H1 (cell line): ENCODE measurements at regions not wholly inside any gene's neighbourhood (a gene's known extent, or its start where the extent isn't known, plus 50 kb on each side); places are given as distances from the start of the nearest gene placed in this dataset.
A peak's percentile ranks its signal among the peaks of the same experiment; 100 is the strongest.

ENCODE experiments used
- CTCF ChIA-PET: fragments of 300-600 bp; sonication (Branson Sonifier 250); formaldehyde crosslinking; loops from one replicate; lab custom pipeline; 2021; ENCODE audit not compliant: partially characterized antibody; lab: Charles Lee
- POLR2A ChIA-PET: fragments of 300-600 bp; sonication (Branson Sonifier 250); formaldehyde crosslinking; loops from one replicate; lab custom pipeline; 2021; ENCODE audit warnings: inconsistent platforms; ENCODE audit not compliant: partially characterized antibody; lab: Charles Lee
- DNase-seq, 2 experiments: peaks; one replicate each; pipeline versions ENCODE4 v3.0.0 to v3.0.0-alpha.2; 2010 to 2022; ENCODE audit warnings: low spot score in 2 of 2, low read depth in 1 of 2, mixed read lengths in 1 of 2
- FAIRE-seq: peaks from 2 replicates; lab custom pipeline; 2011; peaks lifted over from hg19 to GRCh38; lab: Jason Lieb, UNC
- H2AFZ ChIP-seq: 2 replicates; pipeline ENCODE4 v1.8.1; 2012; ENCODE audit warnings: low read length, inconsistent platforms
- H2AK5ac ChIP-seq: 2 replicates; pipeline ENCODE4 v1.6.1; 2013; ENCODE audit warnings: low read depth, low read length
- H2BK120ac ChIP-seq: replicated peaks from 2 replicates; pipeline ENCODE3; 2013; ENCODE audit warnings: low read depth, low read length, inconsistent platforms
- H2BK12ac ChIP-seq: 2 replicates; pipeline ENCODE4 v1.6.1; 2013; ENCODE audit warnings: low read depth, low read length
- H2BK15ac ChIP-seq: 2 replicates; pipeline ENCODE4 v1.6.1; 2013; ENCODE audit warnings: low read length
- H2BK20ac ChIP-seq: 2 replicates; pipeline ENCODE4 v1.6.1; 2013; ENCODE audit warnings: low read length
- H2BK5ac ChIP-seq: 2 replicates; pipeline ENCODE4 v1.6.1; 2013; ENCODE audit warnings: low read depth, low read length
- H3K14ac ChIP-seq: 2 replicates; pipeline ENCODE4 v1.6.1; 2013; ENCODE audit warnings: inconsistent platforms; ENCODE audit not compliant: insufficient read length
- H3K18ac ChIP-seq: 2 replicates; pipeline ENCODE4 v1.6.1; 2013; ENCODE audit warnings: low read length; ENCODE audit errors: extremely low read depth
- H3K23ac ChIP-seq: 2 replicates; pipeline ENCODE4 v1.6.1; 2013; ENCODE audit warnings: inconsistent platforms; ENCODE audit not compliant: insufficient read length
- H3K23me2 ChIP-seq: 2 replicates; pipeline ENCODE4 v1.6.1; 2013; ENCODE audit warnings: low read depth, low read length
- H3K27ac ChIP-seq: 2 replicates; pipeline ENCODE4 v1.6.1; 2011; ENCODE audit warnings: low read depth, low read length, inconsistent platforms
- H3K27me3 ChIP-seq, 4 experiments: replicated peaks in 1 of 4; 1 replicate in 1 of 4; 2 replicates in 3 of 4; pipeline versions ENCODE4 v1.6.1 to v1.8.1; 2011 to 2013; ENCODE audit warnings: low read length in 3 of 4, mild to moderate bottlenecking in 3 of 4, inconsistent platforms in 2 of 4, mixed read lengths in 2 of 4, moderate library complexity in 1 of 4; ENCODE audit not compliant: control insufficient read depth in 3 of 4, insufficient read depth in 3 of 4; ENCODE audit errors: extremely low read depth in 1 of 4
- H3K36me3 ChIP-seq, 4 experiments: 2 replicates each; pipeline versions ENCODE4 v1.6.1 to v1.8.1; 2011 to 2013; ENCODE audit warnings: mild to moderate bottlenecking in 4 of 4, low read length in 3 of 4, moderate library complexity in 2 of 4, control low read depth in 1 of 4, inconsistent platforms in 1 of 4; ENCODE audit not compliant: insufficient read depth in 4 of 4, control insufficient read depth in 2 of 4
- H3K4ac ChIP-seq: replicated peaks from 2 replicates; pipeline ENCODE3; 2013; ENCODE audit warnings: low read length, low read depth, mixed read lengths, inconsistent platforms; ENCODE audit not compliant: insufficient read length
- H3K4me1 ChIP-seq, 4 experiments: replicated peaks in 1 of 4; 1 replicate in 1 of 4; 2 replicates in 3 of 4; pipeline versions ENCODE4 v1.6.1 to v1.8.1; 2011 to 2013; ENCODE audit warnings: low read length in 3 of 4, inconsistent platforms in 2 of 4, mixed read lengths in 1 of 4; ENCODE audit not compliant: insufficient read depth in 4 of 4, control insufficient read depth in 3 of 4
- H3K4me2 ChIP-seq, 2 experiments: 2 replicates each; pipeline versions ENCODE4 v1.6.1 to v1.8.1; 2011 to 2013; ENCODE audit warnings: low read depth in 2 of 2, low read length in 2 of 2, control low read depth in 1 of 2, inconsistent platforms in 1 of 2, mild to moderate bottlenecking in 1 of 2; ENCODE audit not compliant: insufficient read depth in 1 of 2
- H3K4me3 ChIP-seq, 4 experiments: fragments of 200-600, 300-600 bp in 1 of 4; sonication (generic), shearing (Covaris generic), sonication (Bioruptor Twin) in 1 of 4; 2 replicates each; pipeline versions ENCODE4 v1.5.1 to v1.8.1; 2011 to 2016; ENCODE audit warnings: low read length in 4 of 4, low read depth in 3 of 4, control low read depth in 2 of 4, inconsistent platforms in 2 of 4, mild to moderate bottlenecking in 2 of 4, mixed read lengths in 1 of 4, moderate library complexity in 1 of 4; ENCODE audit not compliant: insufficient read depth in 2 of 4; ENCODE audit errors: extremely low read depth in 1 of 4
- H3K56ac ChIP-seq: replicated peaks from 2 replicates; pipeline ENCODE3; 2013; ENCODE audit warnings: low read depth, mild to moderate bottlenecking, mixed read lengths, low read length, inconsistent platforms; ENCODE audit not compliant: insufficient read length
- H3K79me1 ChIP-seq: 2 replicates; pipeline ENCODE4 v1.6.1; 2013; ENCODE audit warnings: low read depth, low read length, control low read depth
- H3K79me2 ChIP-seq, 2 experiments: 2 replicates each; pipeline versions ENCODE4 v1.6.1 to v1.8.1; 2012 to 2013; ENCODE audit warnings: low read length in 2 of 2, mild to moderate bottlenecking in 2 of 2, inconsistent platforms in 1 of 2; ENCODE audit not compliant: insufficient read depth in 2 of 2, control insufficient read depth in 1 of 2
- H3K9ac ChIP-seq, 4 experiments: replicated peaks in 1 of 4; 1 replicate in 1 of 4; 2 replicates in 3 of 4; pipeline versions ENCODE4 v1.6.1 to v1.8.1; 2011 to 2013; ENCODE audit warnings: low read depth in 3 of 4, low read length in 3 of 4, control low read depth in 2 of 4, mild to moderate bottlenecking in 2 of 4, moderate library complexity in 2 of 4, inconsistent platforms in 1 of 4; ENCODE audit errors: extremely low read depth in 1 of 4
- H3K9me3 ChIP-seq, 2 experiments: 2 replicates each; pipeline versions ENCODE4 v1.6.1 to v1.8.1; 2012 to 2013; ENCODE audit warnings: mild to moderate bottlenecking in 2 of 2, moderate library complexity in 2 of 2, control low read depth in 1 of 2, inconsistent platforms in 1 of 2, low read depth in 1 of 2, low read length in 1 of 2, mixed read lengths in 1 of 2; ENCODE audit not compliant: insufficient read depth in 2 of 2
- H4K20me1 ChIP-seq, 2 experiments: replicated peaks in 1 of 2; 2 replicates each; pipeline versions ENCODE3 to v1.8.1; 2011 to 2013; ENCODE audit warnings: inconsistent platforms in 2 of 2, low read length in 2 of 2, mild to moderate bottlenecking in 1 of 2; ENCODE audit not compliant: insufficient read depth in 2 of 2, control insufficient read depth in 1 of 2
- H4K5ac ChIP-seq: 2 replicates; pipeline ENCODE4 v1.6.1; 2013; ENCODE audit warnings: low read length, low read depth, mixed read lengths, inconsistent platforms; ENCODE audit not compliant: insufficient read length
- H4K8ac ChIP-seq: 2 replicates; pipeline ENCODE4 v1.8.0; 2013; ENCODE audit warnings: mild to moderate bottlenecking, moderate library complexity, low read length, inconsistent platforms; ENCODE audit not compliant: insufficient read depth; ENCODE audit errors: extremely low read depth
- H4K91ac ChIP-seq: replicated peaks from 2 replicates; pipeline ENCODE3; 2013; ENCODE audit warnings: low read length, mixed read lengths, inconsistent platforms; ENCODE audit not compliant: insufficient read length
- ATF2 ChIP-seq: IDR thresholded peaks from 2 replicates; pipeline ENCODE4 v1.6.1; 2012; ENCODE audit warnings: low read length, inconsistent platforms
- EGR1 ChIP-seq: IDR thresholded peaks from 2 replicates; pipeline ENCODE4 v1.6.1; 2011; ENCODE audit warnings: low read depth, low read length, borderline replicate concordance
- SP4 ChIP-seq: IDR thresholded peaks from 2 replicates; pipeline ENCODE4 v1.6.1; 2012; ENCODE audit warnings: low read length, inconsistent platforms
- SRF ChIP-seq: IDR thresholded peaks from 2 replicates; pipeline ENCODE4 v1.6.1; 2011; ENCODE audit warnings: mild to moderate bottlenecking, low read depth, low read length, moderate library complexity
- TAF1 ChIP-seq: IDR thresholded peaks from 2 replicates; pipeline ENCODE4 v1.6.1; 2011; ENCODE audit warnings: mild to moderate bottlenecking, low read depth, low read length
- TBP ChIP-seq: IDR thresholded peaks from 2 replicates; pipeline ENCODE4 v1.6.1; 2011; ENCODE audit warnings: low read depth, low read length, improper control_type of control experiment
- TEAD4 ChIP-seq: IDR thresholded peaks from 2 replicates; pipeline ENCODE4 v1.6.1; 2012; ENCODE audit warnings: low read depth, low read length, inconsistent platforms, mixed read lengths
- WGBS, 2 experiments: shearing (Covaris generic) in 1 of 2; methylation state at CpG; one replicate each; pipeline versions ENCODE4 v1.1.6 to v1.1.7; 2013 to 2015; ENCODE audit warnings: low lambda C conversion rate in 2 of 2, mixed read lengths in 2 of 2, inconsistent platforms in 1 of 2, low coverage in 1 of 2, missing lambda C conversion rate in 1 of 2; ENCODE audit not compliant: insufficient replicate concordance in 2 of 2, insufficient coverage in 1 of 2, insufficient read length in 1 of 2; ENCODE audit errors: extremely low coverage in 1 of 2, missing lambda C conversion rate in 1 of 2; 5-methylcytosine and 5-hydroxymethylcytosine counted together

DNA sequence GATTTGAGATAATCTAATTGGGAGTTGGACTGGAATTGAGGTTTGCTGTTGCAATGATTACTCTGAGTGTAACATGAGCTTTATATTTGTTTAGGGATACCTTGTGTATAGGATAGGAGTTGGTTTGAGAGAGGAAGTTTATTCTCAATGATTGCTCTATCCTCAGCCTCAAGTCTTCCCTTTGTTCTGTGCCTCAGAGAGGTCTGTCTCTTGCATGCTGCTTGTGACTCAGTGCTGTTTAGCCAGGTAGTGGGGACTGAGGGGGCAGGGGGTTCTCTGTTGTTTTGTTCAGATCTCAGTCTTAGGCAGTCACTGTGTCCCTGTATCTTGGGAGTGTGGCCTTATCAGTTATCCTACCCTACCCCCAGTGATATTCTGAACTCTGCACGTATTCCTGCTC lies 192.1 kb downstream of the SPATA31D1 start:
- Histone ChIP-seq H2BK120ac (no peak overlapping the region), H2BK5ac (no peak overlapping the region), H4K20me1 (no peaks in the 10 kb centered on the region), H3K56ac (no peak overlapping the region), H3K9me3 (peaks cover 0 to 3% of the 10 kb centered on the region in 2 experiments; a peak in 1 of 4 replicates), H3K4ac (no peak overlapping the region), H3K4me1 (peaks cover 0 to 4% (median 2%) of the 10 kb centered on the region in 4 experiments; a peak in 2 of 7 replicates), H3K14ac (no peak overlapping the region), H2AFZ (peak overlapping the region; percentile 65), H3K4me2 (no peak overlapping the region), H3K23ac (no peak overlapping the region), H2BK15ac (no peak overlapping the region), H3K27me3 (no peaks in the 10 kb centered on the region), H2AK5ac (no peak overlapping the region), H4K8ac (no peak overlapping the region), H3K23me2 (no peaks in the 10 kb centered on the region), H3K36me3 (no peaks in the 10 kb centered on the region), H4K5ac (no peak overlapping the region)
- CTCF ChIA-PET = no interaction called here
- no peak for FAIRE-seq
- no peak for DNase-seq
- TF ChIP-seq TAF1 (no peak), SRF (no peak), ATF2 (no peak), TBP (no peak), SP4 (no peak), EGR1 (no peak), TEAD4 (no peak)
- TF ChIP-seq, all 59 proteins: peak for 0
- 73% methylated on average over 1 of the region's 1 CpG; no CpG with 5 or more reads in 1 of the 2 experiments for WGBS, 2 experiments
- H3K27ac ChIP-seq = no peak overlapping the region
- H2BK20ac ChIP-seq = no peak overlapping the region
- 0 out of 2 replicates have a peak overlapping the region, but pooled peaks have one; percentile 50 for H2BK12ac ChIP-seq
- H3K4me3 ChIP-seq = no peak overlapping the region
- H3K9ac ChIP-seq = no peak overlapping the region; a peak in 1 of 7 replicates
- H3K79me1 ChIP-seq = no peaks in the 10 kb centered on the region
- no peaks in the 10 kb centered on the region for H3K79me2 ChIP-seq
- POLR2A ChIA-PET = no interaction called here
- no peak overlapping the region for H3K18ac ChIP-seq
- no peak overlapping the region for H4K91ac ChIP-seq
